ENCODE measurements at regions not wholly inside any gene's neighbourhood (a gene's known extent, or its start where the extent isn't known, plus 50 kb on each side); places are given as distances from the start of the nearest gene placed in this dataset.

- no peaks in the 10 kb centered on the region for H3K9me3 ChIP-seq
- no peak overlapping the region for H3K4me3 ChIP-seq
- no peaks in the 10 kb centered on the region for H3K4me1 ChIP-seq
- no peaks in the 10 kb centered on the region for H3K27me3 ChIP-seq
- no peaks in the 10 kb centered on the region for H3K36me3 ChIP-seq
- DNase-seq = no peak
- H3K27ac ChIP-seq = no peak overlapping the region
- TF ChIP-seq POLR2A (IDR thresholded peaks at IDR 0.05) (no peak), CTCF (IDR thresholded peaks at IDR 0.05) (no peak)
Measured at GRCh38 chr10:2761971-2762370, 305.4 kb upstream of the PFKP start.

DNA sequence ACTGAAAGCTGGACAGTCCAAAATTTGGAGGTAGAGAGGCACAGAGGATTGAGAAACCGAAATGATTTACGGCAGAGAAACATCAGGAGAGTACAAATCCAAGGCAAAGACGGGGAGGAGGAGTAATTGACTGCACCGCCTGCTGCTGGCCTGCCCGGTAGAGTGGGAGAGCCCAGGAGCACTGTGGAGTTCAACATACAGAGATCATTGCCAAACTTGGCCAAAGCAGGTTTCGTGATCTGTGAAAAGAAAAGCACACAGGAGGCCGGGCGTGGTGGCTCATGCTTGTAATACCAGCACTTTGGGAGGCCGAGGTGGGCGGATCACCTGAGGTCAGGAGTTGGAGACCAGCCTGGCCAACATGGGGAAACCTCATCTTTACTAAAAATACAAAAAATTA lies 306.0 kb upstream of the PFKP start:
- TF ChIP-seq CTCF (IDR thresholded peaks at IDR 0.05) (no peak), POLR2A (IDR thresholded peaks at IDR 0.05) (no peak)
- DNase-seq = no peak
- Histone ChIP-seq H3K9me3 (no peaks in the 10 kb centered on the region), H3K27ac (no peak overlapping the region), H3K4me1 (no peaks in the 10 kb centered on the region), H3K36me3 (no peaks in the 10 kb centered on the region), H3K27me3 (no peaks in the 10 kb centered on the region), H3K4me3 (no peak overlapping the region)

DNA sequence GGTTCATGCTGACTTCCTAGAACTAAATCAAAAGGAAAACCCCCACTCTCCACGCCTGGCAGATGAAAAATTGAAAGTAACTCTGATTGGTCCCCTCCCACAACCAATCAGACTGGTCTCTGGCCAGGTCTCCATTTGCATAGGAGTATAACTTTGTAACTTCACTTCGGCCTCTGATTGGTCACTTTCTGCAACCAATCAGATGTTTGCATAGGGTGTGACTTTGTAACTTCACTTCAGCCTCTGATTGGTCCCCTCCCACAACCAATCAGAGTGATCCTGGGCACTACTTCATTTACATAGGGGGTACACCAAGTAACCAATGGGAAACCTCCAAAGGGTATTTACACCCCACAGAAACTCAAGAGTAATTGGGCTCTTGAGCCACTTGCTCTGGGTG lies 306.6 kb upstream of the PFKP start:
- no peak for DNase-seq

DNA sequence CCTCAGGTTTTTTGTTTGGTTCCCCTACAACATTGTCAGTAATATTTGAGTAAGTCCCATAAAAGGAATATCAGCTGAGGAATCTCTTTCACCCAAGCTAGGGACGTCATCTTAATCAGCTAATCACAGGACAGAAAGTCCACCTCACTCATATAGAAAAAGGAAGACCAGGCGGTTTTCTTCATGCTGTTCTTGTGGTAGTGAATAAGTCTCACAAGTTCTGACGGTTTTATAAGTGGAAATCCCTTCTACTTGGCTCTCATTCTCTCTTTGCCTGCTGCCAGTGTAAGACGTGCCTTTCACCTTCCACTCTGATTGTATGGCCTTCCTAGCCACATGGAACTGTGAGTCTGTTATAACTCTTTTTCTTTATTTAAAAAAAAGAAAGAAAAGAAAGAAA lies 308.1 kb upstream of the PFKP start:
- no peak for DNase-seq
- TF ChIP-seq CTCF (IDR thresholded peaks at IDR 0.05) (no peak), POLR2A (IDR thresholded peaks at IDR 0.05) (no peak)
- Histone ChIP-seq H3K4me1 (no peaks in the 10 kb centered on the region), H3K9me3 (no peaks in the 10 kb centered on the region), H3K4me3 (no peak overlapping the region), H3K27me3 (no peaks in the 10 kb centered on the region), H3K27ac (no peak overlapping the region), H3K36me3 (no peaks in the 10 kb centered on the region)

More for the DNA sequence above, 306.6 kb upstream of the PFKP start:
- TF ChIP-seq CTCF (IDR thresholded peaks at IDR 0.05) = no peak
- TF ChIP-seq POLR2A (IDR thresholded peaks at IDR 0.05) = no peak
- Histone ChIP-seq H3K9me3 (no peaks in the 10 kb centered on the region), H3K4me3 (no peak overlapping the region), H3K27ac (no peak overlapping the region), H3K36me3 (no peaks in the 10 kb centered on the region), H3K4me1 (no peaks in the 10 kb centered on the region), H3K27me3 (no peaks in the 10 kb centered on the region)

DNA sequence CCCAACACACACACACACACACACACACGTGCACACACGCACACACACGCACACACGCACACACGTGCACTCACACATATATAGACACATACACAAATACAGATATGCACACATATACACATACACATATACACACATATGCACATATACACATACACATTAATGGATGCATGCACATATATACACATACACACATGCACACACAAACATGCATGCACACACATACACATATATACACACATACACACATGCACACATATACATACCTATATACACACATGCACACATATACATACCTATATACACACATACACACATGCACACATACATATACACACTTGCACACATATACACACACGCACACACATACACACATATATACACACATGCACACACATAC lies 312.4 kb upstream of the PFKP start:
- DNase-seq = no peak
- H3K9me3 ChIP-seq = no peaks in the 10 kb centered on the region

More for the DNA sequence above, 312.4 kb upstream of the PFKP start:
- Histone ChIP-seq H3K27ac (no peak overlapping the region), H3K4me1 (no peaks in the 10 kb centered on the region), H3K27me3 (no peaks in the 10 kb centered on the region), H3K4me3 (no peak overlapping the region), H3K36me3 (no peaks in the 10 kb centered on the region)
- TF ChIP-seq POLR2A (IDR thresholded peaks at IDR 0.05) (no peak), CTCF (IDR thresholded peaks at IDR 0.05) (no peak)
